Activated naive CD4-positive, alpha-beta T cell treated with anti-CD3 and anti-CD28 coated beads for 36 hours (primary cell): ENCODE measurements at regions not wholly inside any gene's neighbourhood (a gene's known extent, or its start where the extent isn't known, plus 50 kb on each side); places are given as distances from the start of the nearest gene placed in this dataset.

Experiments used
- CTCF ChIA-PET: fragments of 350-600 bp; sonication (Branson Sonifier 250); formaldehyde crosslinking; loops from one replicate; lab custom pipeline; 2021; ENCODE audit warnings: antibody characterized with exemption; lab: Charles Lee
- DNase-seq: peaks from one replicate; pipeline ENCODE4 v3.0.0-alpha.2; 2020
- H3K27ac Mint-ChIP-seq: one replicate; pipeline ENCODE4 v1.8.0; 2021; ENCODE audit warnings: mild to moderate bottlenecking, mixed read lengths
- H3K27me3 Mint-ChIP-seq: one replicate; pipeline ENCODE4 v1.8.0; 2021; ENCODE audit warnings: low read depth, mixed read lengths
- H3K36me3 Mint-ChIP-seq: one replicate; pipeline ENCODE4 v1.8.0; 2021; ENCODE audit warnings: low read depth, mixed read lengths
- H3K4me1 Mint-ChIP-seq: one replicate; pipeline ENCODE4 v1.8.0; 2021; ENCODE audit warnings: low read depth, mixed read lengths
- H3K4me3 Mint-ChIP-seq: one replicate; pipeline ENCODE4 v1.8.0; 2021; ENCODE audit warnings: mild to moderate bottlenecking, moderate library complexity, mixed read lengths
- H3K9me3 Mint-ChIP-seq: one replicate; pipeline ENCODE4 v1.8.0; 2021; ENCODE audit warnings: mixed read lengths
- intact Hi-C: fragments of 100-400 bp; cut with micrococcal nuclease; formaldehyde crosslinking; loops from one replicate; pipeline ENCODE4 v1.15.1; 2023

- no peak overlapping the region for H3K27ac Mint-ChIP-seq
- intact Hi-C loops = no loop called here
- CTCF ChIA-PET = interaction anchor here (0.6 kb wide), 1 partner anchor 47 kb away, joined by 3 read pairs; no protein-coding TSS in a partner anchor
- no peaks in the 10 kb centered on the region for H3K36me3 Mint-ChIP-seq
- peaks cover under 1% of the 10 kb centered on the region for H3K4me1 Mint-ChIP-seq
- no peak for DNase-seq
- H3K9me3 Mint-ChIP-seq = no peaks in the 10 kb centered on the region
- no peak overlapping the region for H3K4me3 Mint-ChIP-seq
- H3K27me3 Mint-ChIP-seq = peaks cover 8% of the 10 kb centered on the region
Measured at GRCh38 chr6:165826487-165827189, 163.6 kb upstream of the PDE10A start.

DNA sequence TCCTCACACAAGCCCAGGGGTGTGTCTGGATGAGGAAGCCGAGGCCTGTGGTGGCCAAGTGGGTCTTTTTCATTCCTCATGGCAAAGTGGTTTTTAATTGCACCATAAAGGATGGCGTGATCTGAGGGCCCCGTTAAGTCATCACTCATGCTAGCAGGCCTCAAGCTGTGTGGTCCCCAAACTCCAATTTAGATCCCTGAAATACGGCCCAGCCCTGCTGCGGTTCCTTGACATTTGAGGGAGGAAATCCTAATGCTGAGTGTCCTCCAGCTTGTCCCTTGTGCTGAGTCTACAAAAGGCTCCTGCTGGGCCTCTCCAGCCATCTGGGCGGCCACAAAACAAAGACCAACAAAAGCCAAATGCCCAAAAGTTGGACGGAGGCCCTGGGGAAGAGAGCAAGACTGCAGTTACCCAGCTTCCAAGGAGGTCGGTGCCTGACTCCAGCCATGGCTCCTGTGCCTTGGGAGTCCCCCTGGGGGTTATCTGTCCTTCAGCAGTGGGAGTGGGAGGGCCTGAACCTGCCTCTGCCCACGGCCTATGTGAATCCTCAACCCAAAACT, 162.3 kb upstream of the PDE10A start:
- CTCF ChIA-PET = interaction anchor here (0.5 kb wide), 1 partner anchor 273 kb away, joined by 3 read pairs; no protein-coding TSS in a partner anchor
- no peak for DNase-seq
- peaks cover 15% of the 10 kb centered on the region for H3K27me3 Mint-ChIP-seq
- H3K4me3 Mint-ChIP-seq = no peak overlapping the region
- H3K4me1 Mint-ChIP-seq = no peaks in the 10 kb centered on the region
- H3K27ac Mint-ChIP-seq = no peak overlapping the region
- H3K36me3 Mint-ChIP-seq = no peaks in the 10 kb centered on the region
- H3K9me3 Mint-ChIP-seq = no peaks in the 10 kb centered on the region
- intact Hi-C loops = no loop called here

DNA sequence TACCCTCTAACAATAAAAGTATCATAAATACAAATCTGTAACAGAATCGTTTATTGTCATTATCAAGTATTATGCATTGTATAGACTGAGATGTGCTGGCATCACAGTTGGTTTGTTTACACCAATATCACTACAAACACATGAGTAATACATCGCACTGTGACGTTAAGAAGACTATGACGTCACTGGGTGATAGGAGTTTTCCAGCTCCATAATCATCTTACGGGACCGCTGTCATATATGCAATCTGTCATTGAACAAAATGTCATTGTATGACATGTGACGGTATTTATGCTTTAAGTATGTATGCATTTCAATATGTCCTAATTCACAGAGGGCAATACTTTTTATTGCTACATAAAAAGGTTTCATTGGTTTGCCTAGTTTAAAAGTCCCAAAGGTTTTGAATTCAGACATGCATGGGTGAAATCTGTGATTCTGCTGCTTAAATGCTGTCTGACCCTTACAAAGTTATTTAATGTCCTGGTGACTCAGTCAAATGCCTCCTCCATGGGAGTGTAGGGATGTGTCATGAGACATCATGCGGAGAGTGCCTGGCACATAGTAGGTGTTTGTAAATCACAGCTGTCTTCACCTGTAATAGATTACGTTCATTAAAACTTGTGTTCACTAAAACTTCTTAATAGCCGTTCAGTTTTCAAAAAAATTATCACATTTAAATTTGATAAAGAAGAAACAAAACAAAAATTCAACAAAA, 160.7 kb upstream of the PDE10A start:
- peaks cover 24% of the 10 kb centered on the region for H3K27me3 Mint-ChIP-seq
- H3K4me3 Mint-ChIP-seq = no peak overlapping the region
- no peaks in the 10 kb centered on the region for H3K36me3 Mint-ChIP-seq
- intact Hi-C loops = no loop called here
- CTCF ChIA-PET = no interaction called here
- H3K9me3 Mint-ChIP-seq = no peaks in the 10 kb centered on the region
- H3K27ac Mint-ChIP-seq = no peak overlapping the region
- DNase-seq = no peak
- no peaks in the 10 kb centered on the region for H3K4me1 Mint-ChIP-seq

DNA sequence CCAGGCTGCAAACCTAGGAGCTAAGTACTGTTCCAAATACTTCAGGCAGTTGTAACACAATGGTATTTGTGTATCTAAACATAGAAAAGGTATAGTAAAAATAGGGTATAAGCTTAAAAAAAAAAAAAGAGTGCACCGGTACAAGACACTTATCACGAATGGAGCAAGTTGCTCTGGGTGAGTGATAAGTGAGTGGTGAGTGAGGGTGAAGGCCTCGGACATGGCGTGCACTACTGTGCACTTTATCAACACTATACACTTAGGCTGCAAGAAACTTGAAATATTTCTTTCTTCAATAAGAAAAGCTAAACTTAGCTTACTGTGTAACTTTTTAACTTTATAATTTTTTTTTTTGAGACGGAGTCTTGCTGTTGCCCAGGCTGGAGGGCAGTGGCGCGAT, 159.5 kb upstream of the PDE10A start:
- no peak overlapping the region for H3K27ac Mint-ChIP-seq
- no peaks in the 10 kb centered on the region for H3K4me1 Mint-ChIP-seq
- DNase-seq = no peak
- H3K36me3 Mint-ChIP-seq = no peaks in the 10 kb centered on the region
- peaks cover 29% of the 10 kb centered on the region for H3K27me3 Mint-ChIP-seq
- CTCF ChIA-PET = no interaction called here
- intact Hi-C loops = no loop called here
- H3K9me3 Mint-ChIP-seq = no peaks in the 10 kb centered on the region
- H3K4me3 Mint-ChIP-seq = no peak overlapping the region

GRCh38 chr6:165821754-165822153, 158.7 kb upstream of the PDE10A start:
- Mint-ChIP-seq H3K27ac (no peak overlapping the region), H3K36me3 (no peaks in the 10 kb centered on the region), H3K27me3 (peaks cover 29% of the 10 kb centered on the region), H3K4me3 (no peak overlapping the region), H3K9me3 (no peaks in the 10 kb centered on the region), H3K4me1 (no peaks in the 10 kb centered on the region)
- DNase-seq = no peak
- CTCF ChIA-PET = no interaction called here
- intact Hi-C loops = no loop called here

- intact Hi-C loops = no loop called here
- no peaks in the 10 kb centered on the region for H3K36me3 Mint-ChIP-seq
- DNase-seq = no peak
- no peak overlapping the region for H3K27ac Mint-ChIP-seq
- peaks cover 30% of the 10 kb centered on the region for H3K27me3 Mint-ChIP-seq
- H3K4me1 Mint-ChIP-seq = no peaks in the 10 kb centered on the region
- no peak overlapping the region for H3K4me3 Mint-ChIP-seq
- no peaks in the 10 kb centered on the region for H3K9me3 Mint-ChIP-seq
- CTCF ChIA-PET = interaction anchor here (0.7 kb wide), 1 partner anchor 24 kb away, joined by 3 read pairs; no protein-coding TSS in a partner anchor
Measured at GRCh38 chr6:165820934-165821333, 157.9 kb upstream of the PDE10A start.

GRCh38 chr6:165820407-165820806, 157.4 kb upstream of the PDE10A start:
- CTCF ChIA-PET = no interaction called here
- no peak overlapping the region for H3K4me3 Mint-ChIP-seq
- no peaks in the 10 kb centered on the region for H3K4me1 Mint-ChIP-seq
- H3K36me3 Mint-ChIP-seq = no peaks in the 10 kb centered on the region
- no peaks in the 10 kb centered on the region for H3K9me3 Mint-ChIP-seq
- H3K27ac Mint-ChIP-seq = no peak overlapping the region
- intact Hi-C loops = no loop called here
- peaks cover 30% of the 10 kb centered on the region for H3K27me3 Mint-ChIP-seq
- DNase-seq = no peak

- no peaks in the 10 kb centered on the region for H3K9me3 Mint-ChIP-seq
- no peaks in the 10 kb centered on the region for H3K4me1 Mint-ChIP-seq
- peaks cover 34% of the 10 kb centered on the region for H3K27me3 Mint-ChIP-seq
- no peaks in the 10 kb centered on the region for H3K36me3 Mint-ChIP-seq
- CTCF ChIA-PET = no interaction called here
- intact Hi-C loops = no loop called here
- no peak overlapping the region for H3K27ac Mint-ChIP-seq
- H3K4me3 Mint-ChIP-seq = no peak overlapping the region
- DNase-seq = no peak
Measured at GRCh38 chr6:165819394-165819793, 156.4 kb upstream of the PDE10A start.

DNA sequence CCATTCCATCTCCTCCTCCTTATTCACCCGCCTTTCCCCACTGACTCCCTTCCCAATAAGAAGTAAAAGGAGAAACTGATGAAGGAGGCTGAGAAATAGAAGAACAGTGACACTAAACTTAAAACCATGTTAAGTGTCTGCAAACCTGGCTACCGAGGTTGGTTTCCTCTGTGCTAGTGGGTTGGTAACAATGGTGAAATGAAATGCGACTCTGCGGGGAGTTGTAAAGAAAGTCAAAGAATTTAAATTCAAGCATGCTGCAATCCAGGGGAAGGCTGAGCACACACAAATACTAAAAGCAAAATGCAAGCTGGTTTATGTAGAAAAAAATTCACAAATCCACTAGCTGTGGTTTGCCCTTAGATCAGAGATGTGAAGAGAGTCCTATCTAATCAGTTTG, 155.2 kb upstream of the PDE10A start:
- H3K27ac Mint-ChIP-seq = no peak overlapping the region
- H3K27me3 Mint-ChIP-seq = peaks cover 36% of the 10 kb centered on the region
- no peak overlapping the region for H3K4me3 Mint-ChIP-seq
- H3K36me3 Mint-ChIP-seq = no peaks in the 10 kb centered on the region
- intact Hi-C loops = no loop called here
- DNase-seq = no peak
- H3K4me1 Mint-ChIP-seq = no peaks in the 10 kb centered on the region
- CTCF ChIA-PET = no interaction called here
- no peaks in the 10 kb centered on the region for H3K9me3 Mint-ChIP-seq

DNA sequence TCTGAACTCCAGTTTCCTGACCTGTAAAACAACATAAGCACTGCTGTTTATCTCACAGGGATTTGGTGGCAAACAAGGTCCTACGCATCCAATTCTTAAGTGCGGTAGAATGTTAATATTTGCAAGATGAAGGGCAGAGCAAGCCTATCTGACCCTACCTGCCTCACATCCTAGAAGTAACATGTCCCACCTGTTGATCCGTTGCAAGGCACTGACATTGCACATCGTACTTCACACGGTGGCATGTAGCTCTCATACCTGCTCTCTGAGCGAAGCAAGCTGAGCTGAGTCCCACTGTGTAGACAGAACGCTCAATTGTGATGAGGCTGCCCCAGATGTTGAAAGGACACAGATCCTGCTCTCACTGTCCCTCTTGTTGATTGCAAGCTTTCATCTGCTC, 154.7 kb upstream of the PDE10A start:
- Mint-ChIP-seq H3K27me3 (peaks cover 36% of the 10 kb centered on the region), H3K9me3 (no peaks in the 10 kb centered on the region), H3K4me1 (no peaks in the 10 kb centered on the region), H3K27ac (no peak overlapping the region), H3K4me3 (no peak overlapping the region), H3K36me3 (no peaks in the 10 kb centered on the region)
- intact Hi-C loops = no loop called here
- DNase-seq = no peak
- CTCF ChIA-PET = no interaction called here

DNA sequence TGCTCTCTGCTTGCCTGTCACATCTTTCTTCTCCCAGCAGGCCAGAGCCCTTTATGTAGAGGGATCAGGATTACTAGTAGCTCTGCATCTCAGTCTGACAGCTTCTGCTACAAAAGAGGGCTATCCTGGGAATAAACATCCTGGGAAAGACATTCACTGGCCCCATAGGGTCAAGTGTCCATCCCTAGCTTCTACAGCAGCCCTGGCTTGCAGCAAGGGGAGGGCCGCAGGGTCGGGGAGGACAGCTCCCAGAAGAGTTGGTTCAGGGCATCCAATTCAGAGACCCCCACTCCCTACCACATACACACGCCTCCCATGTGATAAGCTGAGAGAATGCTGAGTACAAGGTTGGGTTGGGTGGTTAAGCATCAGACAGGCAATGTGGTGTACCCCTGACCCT, 154.1 kb upstream of the PDE10A start:
- peaks cover 36% of the 10 kb centered on the region for H3K27me3 Mint-ChIP-seq
- intact Hi-C loops = no loop called here
- no peak for DNase-seq
- CTCF ChIA-PET = no interaction called here
- no peak overlapping the region for H3K27ac Mint-ChIP-seq
- no peaks in the 10 kb centered on the region for H3K4me1 Mint-ChIP-seq
- H3K9me3 Mint-ChIP-seq = no peaks in the 10 kb centered on the region
- no peaks in the 10 kb centered on the region for H3K36me3 Mint-ChIP-seq
- no peak overlapping the region for H3K4me3 Mint-ChIP-seq

DNA sequence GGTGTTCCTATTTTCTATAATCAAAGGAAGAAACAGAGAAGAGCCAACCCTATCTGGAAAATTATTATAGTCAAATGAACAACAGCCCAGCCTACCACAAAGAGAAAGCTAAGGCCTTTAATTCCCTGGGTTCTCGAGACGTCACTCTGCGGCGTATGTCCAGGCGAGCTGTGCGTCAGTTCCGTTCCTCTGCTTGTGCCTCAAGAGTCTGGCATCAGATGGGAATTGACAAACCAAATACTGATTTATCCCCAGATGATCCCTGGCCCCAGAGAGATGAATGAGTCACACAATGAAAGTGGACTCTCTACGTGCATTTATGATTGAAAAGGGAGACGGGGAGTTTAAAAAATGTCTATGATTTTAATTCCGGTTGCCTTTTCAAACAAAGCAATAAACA, 151.6 kb upstream of the PDE10A start:
- DNase-seq = no peak
- H3K4me3 Mint-ChIP-seq = no peak overlapping the region
- peaks cover 29% of the 10 kb centered on the region for H3K27me3 Mint-ChIP-seq
- H3K9me3 Mint-ChIP-seq = peaks cover 6% of the 10 kb centered on the region
- H3K4me1 Mint-ChIP-seq = no peaks in the 10 kb centered on the region
- no peaks in the 10 kb centered on the region for H3K36me3 Mint-ChIP-seq
- CTCF ChIA-PET = no interaction called here
- intact Hi-C loops = no loop called here
- H3K27ac Mint-ChIP-seq = no peak overlapping the region

GRCh38 chr6:165811512-165811911, 148.5 kb upstream of the PDE10A start:
- Mint-ChIP-seq H3K4me3 (no peak overlapping the region), H3K9me3 (peaks cover 10% of the 10 kb centered on the region), H3K36me3 (no peaks in the 10 kb centered on the region), H3K27ac (no peak overlapping the region), H3K27me3 (peaks cover 16% of the 10 kb centered on the region), H3K4me1 (no peaks in the 10 kb centered on the region)
- DNase-seq = no peak
- CTCF ChIA-PET = no interaction called here
- intact Hi-C loops = no loop called here
